C4-2B (cell line): ENCODE measurements at regions not wholly inside any gene's neighbourhood (a gene's known extent, or its start where the extent isn't known, plus 50 kb on each side); places are given as distances from the start of the nearest gene placed in this dataset.

Experiments
- H3K27ac ChIP-seq: fragments of 450-650 bp; 2 replicates; pipeline ENCODE4 v1.5.1; 2017
- ZFX ChIP-seq: fragments of 450-650 bp; IDR thresholded peaks from 2 replicates; pipeline ENCODE4 v1.6.1; 2017
- TF ChIP-seq, protein P1 (sequence below): fragments of 450-650 bp; conservative IDR thresholded peaks from 2 replicates; pipeline ENCODE4 v1.5.1; 2017; ENCODE audit warnings: mild to moderate bottlenecking

DNA sequence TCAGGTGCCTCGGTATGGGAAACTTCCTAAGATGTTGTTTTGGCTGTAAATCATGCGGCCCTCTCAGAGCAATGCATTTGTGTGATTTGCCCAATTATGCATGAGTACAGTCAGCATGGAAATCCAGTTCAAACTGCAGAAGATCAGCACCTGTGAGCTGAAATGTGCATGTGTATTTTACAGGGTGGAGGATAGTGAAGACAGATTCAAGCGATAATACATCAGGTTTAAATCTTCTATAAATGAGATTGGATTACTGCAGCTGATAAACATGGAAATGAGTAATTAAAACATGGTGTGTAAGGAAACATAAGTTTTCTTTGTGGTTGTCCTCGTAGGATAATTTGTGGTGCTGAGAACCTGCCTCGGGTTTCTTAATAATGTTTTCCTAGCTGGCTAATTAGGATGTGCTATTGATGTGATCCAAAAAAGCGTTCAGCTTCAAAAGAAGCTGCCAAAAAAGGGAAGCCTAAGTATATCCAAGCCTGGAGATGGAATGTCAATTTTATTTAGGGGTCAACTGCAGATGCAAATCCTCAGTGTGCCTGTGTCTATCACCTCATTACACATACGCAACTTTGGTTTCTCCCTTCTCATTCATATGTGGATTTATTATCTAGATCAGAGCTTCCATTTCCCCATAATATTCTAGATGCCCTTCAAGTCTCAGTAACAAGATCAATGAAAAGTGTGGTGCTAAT lies 117.1 kb upstream of the CCDC28A start:
- H3K27ac ChIP-seq = no peak overlapping the region
- TF ChIP-seq, protein P1, sequence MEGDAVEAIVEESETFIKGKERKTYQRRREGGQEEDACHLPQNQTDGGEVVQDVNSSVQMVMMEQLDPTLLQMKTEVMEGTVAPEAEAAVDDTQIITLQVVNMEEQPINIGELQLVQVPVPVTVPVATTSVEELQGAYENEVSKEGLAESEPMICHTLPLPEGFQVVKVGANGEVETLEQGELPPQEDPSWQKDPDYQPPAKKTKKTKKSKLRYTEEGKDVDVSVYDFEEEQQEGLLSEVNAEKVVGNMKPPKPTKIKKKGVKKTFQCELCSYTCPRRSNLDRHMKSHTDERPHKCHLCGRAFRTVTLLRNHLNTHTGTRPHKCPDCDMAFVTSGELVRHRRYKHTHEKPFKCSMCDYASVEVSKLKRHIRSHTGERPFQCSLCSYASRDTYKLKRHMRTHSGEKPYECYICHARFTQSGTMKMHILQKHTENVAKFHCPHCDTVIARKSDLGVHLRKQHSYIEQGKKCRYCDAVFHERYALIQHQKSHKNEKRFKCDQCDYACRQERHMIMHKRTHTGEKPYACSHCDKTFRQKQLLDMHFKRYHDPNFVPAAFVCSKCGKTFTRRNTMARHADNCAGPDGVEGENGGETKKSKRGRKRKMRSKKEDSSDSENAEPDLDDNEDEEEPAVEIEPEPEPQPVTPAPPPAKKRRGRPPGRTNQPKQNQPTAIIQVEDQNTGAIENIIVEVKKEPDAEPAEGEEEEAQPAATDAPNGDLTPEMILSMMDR = no peak
- TF ChIP-seq ZFX = no peak

DNA sequence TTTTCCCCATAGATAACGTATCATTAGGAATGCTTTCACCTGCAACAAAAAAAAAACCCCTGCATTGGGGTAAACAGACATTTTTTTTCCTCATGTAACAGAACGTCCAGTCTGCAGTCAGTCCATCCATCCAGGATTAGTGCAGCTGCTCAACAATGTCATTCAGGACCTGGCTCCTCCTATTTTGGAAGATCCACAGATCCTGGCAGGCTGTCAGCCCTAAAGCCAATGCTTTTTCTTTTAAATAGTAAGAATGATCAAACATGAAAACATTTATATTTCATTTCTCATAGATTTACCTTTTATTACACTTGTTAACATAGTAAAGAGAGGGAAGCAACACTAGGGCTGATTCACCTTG lies 116.5 kb upstream of the CCDC28A start:
- no peak overlapping the region for H3K27ac ChIP-seq
- TF ChIP-seq, protein P1 = no peak
- TF ChIP-seq ZFX = no peak

- no peak for TF ChIP-seq ZFX
- TF ChIP-seq, protein P1 = no peak
- no peak overlapping the region for H3K27ac ChIP-seq
Observed at GRCh38 chr6:138659998-138660397, 113.6 kb upstream of the CCDC28A start.

DNA sequence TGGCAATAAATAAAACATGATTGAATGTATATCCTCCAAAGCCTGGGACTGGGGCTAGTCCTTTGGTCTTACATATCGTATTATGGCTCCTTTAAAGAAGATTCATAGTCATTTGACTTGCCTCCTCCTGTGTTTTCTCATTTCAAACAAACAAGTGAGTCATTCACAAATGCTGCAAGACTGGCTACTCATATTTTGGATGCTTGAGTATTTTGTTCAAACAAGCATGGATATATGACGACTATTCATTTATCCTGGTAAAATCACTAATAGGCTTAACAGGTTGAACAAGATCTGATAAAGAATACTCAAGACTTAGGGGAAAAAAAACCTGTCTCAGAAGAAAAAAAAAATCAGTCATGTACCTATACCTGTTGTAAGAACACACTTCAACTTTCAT lies 111.1 kb upstream of the CCDC28A start:
- TF ChIP-seq, protein P1 = no peak
- no peak for TF ChIP-seq ZFX
- no peak overlapping the region for H3K27ac ChIP-seq

- H3K27ac ChIP-seq = no peak overlapping the region
Observed at GRCh38 chr6:138663892-138664291, 109.7 kb upstream of the CCDC28A start.

GRCh38 chr6:138664745-138665144 lies 108.8 kb upstream of the CCDC28A start:
- no peak overlapping the region for H3K27ac ChIP-seq
- TF ChIP-seq, protein P1 = no peak
- no peak for TF ChIP-seq ZFX

More at GRCh38 chr6:138663892-138664291, 109.7 kb upstream of the CCDC28A start:
- TF ChIP-seq ZFX = no peak
- TF ChIP-seq, protein P1 = no peak

GRCh38 chr6:138666636-138667035 lies 106.9 kb upstream of the CCDC28A start:
- no peak for TF ChIP-seq ZFX
- TF ChIP-seq, protein P1 = no peak
- no peak overlapping the region for H3K27ac ChIP-seq
